ENCODE measurements at regions not wholly inside any gene's neighbourhood (a gene's known extent, or its start where the extent isn't known, plus 50 kb on each side); places are given as distances from the start of the nearest gene placed in this dataset.
"Not testable (repeated sequence)": the region's sequence is repeated elsewhere in the genome, so short reads cannot be mapped to it uniquely, and the experiment has no call there.

GRCh38 chr12:16789204-16789790, 183.3 kb upstream of the LMO3 start:
- no peaks in the 10 kb centered on the region for H3K4me1 ChIP-seq
- intact Hi-C loops (cut with DNase I): no loop called here
- TF ChIP-seq, protein P1, sequence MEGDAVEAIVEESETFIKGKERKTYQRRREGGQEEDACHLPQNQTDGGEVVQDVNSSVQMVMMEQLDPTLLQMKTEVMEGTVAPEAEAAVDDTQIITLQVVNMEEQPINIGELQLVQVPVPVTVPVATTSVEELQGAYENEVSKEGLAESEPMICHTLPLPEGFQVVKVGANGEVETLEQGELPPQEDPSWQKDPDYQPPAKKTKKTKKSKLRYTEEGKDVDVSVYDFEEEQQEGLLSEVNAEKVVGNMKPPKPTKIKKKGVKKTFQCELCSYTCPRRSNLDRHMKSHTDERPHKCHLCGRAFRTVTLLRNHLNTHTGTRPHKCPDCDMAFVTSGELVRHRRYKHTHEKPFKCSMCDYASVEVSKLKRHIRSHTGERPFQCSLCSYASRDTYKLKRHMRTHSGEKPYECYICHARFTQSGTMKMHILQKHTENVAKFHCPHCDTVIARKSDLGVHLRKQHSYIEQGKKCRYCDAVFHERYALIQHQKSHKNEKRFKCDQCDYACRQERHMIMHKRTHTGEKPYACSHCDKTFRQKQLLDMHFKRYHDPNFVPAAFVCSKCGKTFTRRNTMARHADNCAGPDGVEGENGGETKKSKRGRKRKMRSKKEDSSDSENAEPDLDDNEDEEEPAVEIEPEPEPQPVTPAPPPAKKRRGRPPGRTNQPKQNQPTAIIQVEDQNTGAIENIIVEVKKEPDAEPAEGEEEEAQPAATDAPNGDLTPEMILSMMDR (IDR thresholded peaks at IDR 0.05): no peak
- DNase-seq: no peak
- H3K27me3 ChIP-seq (ENCODE audit: insufficient read depth in 3 of 3, low read length in 2 of 3): no peaks in the 10 kb centered on the region
- H3K27ac ChIP-seq: no peak overlapping the region
- ATAC-seq: no peak
- no peaks in the 10 kb centered on the region for H3K9me3 ChIP-seq
- 42 to 53% (median 53%) methylated on average over 8 of the region's 8 CpGs for WGBS, 3 donors
- H3K4me3 ChIP-seq: no peak overlapping the region
- H3K36me3 ChIP-seq (ENCODE audit: insufficient read depth in 1 of 2, low read depth in 1 of 2): no peaks in the 10 kb centered on the region

GRCh38 chr12:16788506-16789203, 182.7 kb upstream of the LMO3 start:
- no peak for ATAC-seq
- H3K36me3 ChIP-seq (ENCODE audit: insufficient read depth in 1 of 2, low read depth in 1 of 2): no peaks in the 10 kb centered on the region
- H3K27ac ChIP-seq: no peak overlapping the region
- H3K4me3 ChIP-seq: no peak overlapping the region
- no peak for DNase-seq
- 28 to 35% (median 35%) methylated on average over 5 of the region's 5 CpGs for WGBS, 3 donors
- no peaks in the 10 kb centered on the region for H3K9me3 ChIP-seq
- H3K27me3 ChIP-seq (ENCODE audit: insufficient read depth in 3 of 3, low read length in 2 of 3): no peaks in the 10 kb centered on the region
- no peaks in the 10 kb centered on the region for H3K4me1 ChIP-seq
- intact Hi-C loops (cut with DNase I): no loop called here
- TF ChIP-seq, protein P1 (IDR thresholded peaks at IDR 0.05): no peak

GRCh38 chr12:16785953-16786352, 180.0 kb upstream of the LMO3 start:
- no peaks in the 10 kb centered on the region for H3K36me3 ChIP-seq (ENCODE audit: insufficient read depth in 1 of 2, low read depth in 1 of 2)
- no peak overlapping the region for H3K27ac ChIP-seq
- intact Hi-C loops (cut with DNase I): no loop called here
- H3K9me3 ChIP-seq: no peaks in the 10 kb centered on the region
- ATAC-seq (no peak), DNase-seq (no peak)
- 41 to 45% (median 44%) methylated on average over 2 of the region's 2 CpGs for WGBS, 3 donors
- no peak overlapping the region for H3K4me3 ChIP-seq
- H3K4me1 ChIP-seq: no peaks in the 10 kb centered on the region
- TF ChIP-seq, protein P1 (IDR thresholded peaks at IDR 0.05): no peak
- no peaks in the 10 kb centered on the region for H3K27me3 ChIP-seq (ENCODE audit: insufficient read depth in 3 of 3, low read length in 2 of 3)

DNA sequence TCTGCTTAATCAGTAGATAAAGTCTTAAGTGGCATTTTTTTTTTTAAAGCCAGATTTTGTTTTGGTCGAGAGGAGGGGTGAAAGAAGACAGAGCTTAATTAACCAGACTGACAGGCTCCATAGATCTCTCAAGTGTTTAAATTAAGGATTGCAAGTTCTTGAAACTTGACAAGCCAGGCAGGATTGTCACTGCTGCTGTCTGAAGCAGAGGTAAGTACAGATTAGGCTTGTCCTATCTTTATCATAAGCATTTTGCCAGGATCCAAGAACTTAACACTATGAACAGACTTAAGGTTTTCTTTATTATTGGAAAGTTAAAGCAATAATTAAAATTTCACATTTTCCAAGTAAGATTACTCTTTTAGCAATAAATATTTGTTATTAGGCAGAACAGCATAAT, 179.6 kb upstream of the LMO3 start:
- TF ChIP-seq, protein P1 (IDR thresholded peaks at IDR 0.05): no peak
- no peak for ATAC-seq
- 39 to 43% (median 41%) methylated on average over 1 of the region's 1 CpG for WGBS, 3 donors

DNA sequence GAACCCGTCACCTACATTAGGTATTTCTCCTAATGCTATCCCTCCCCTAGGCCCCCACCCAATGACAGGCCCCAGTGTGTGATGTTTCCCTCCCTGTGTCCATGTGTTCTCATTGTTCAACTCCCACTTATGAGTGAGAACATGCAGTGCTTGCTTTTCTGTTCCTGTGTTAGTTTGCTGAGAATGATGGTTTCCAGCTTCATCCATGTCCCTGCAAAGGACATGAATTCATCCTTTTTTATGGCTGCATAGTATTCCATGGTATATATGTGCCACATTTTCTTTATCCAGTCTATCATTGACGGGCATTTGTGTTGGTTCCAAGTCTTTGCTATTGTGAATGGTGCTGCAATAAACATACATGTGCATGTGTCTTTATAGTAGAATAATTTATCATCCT, 163.2 kb upstream of the LMO3 start:
- H3K27me3 ChIP-seq (ENCODE audit: insufficient read depth in 3 of 3, low read length in 2 of 3); H3K4me3 ChIP-seq; DNase-seq; H3K27ac ChIP-seq; ATAC-seq; H3K4me1 ChIP-seq; H3K36me3 ChIP-seq (ENCODE audit: insufficient read depth in 1 of 2, low read depth in 1 of 2); intact Hi-C loops (cut with DNase I): not testable (repeated sequence)
- peaks cover 15% of the 10 kb centered on the region for H3K9me3 ChIP-seq
- 84 to 94% (median 86%) methylated on average over 2 of the region's 2 CpGs for WGBS, 3 donors

More for the DNA sequence above, 179.6 kb upstream of the LMO3 start:
- no peaks in the 10 kb centered on the region for H3K9me3 ChIP-seq
- no peaks in the 10 kb centered on the region for H3K4me1 ChIP-seq
- DNase-seq: no peak
- H3K36me3 ChIP-seq (ENCODE audit: insufficient read depth in 1 of 2, low read depth in 1 of 2): no peaks in the 10 kb centered on the region
- intact Hi-C loops (cut with DNase I): no loop called here
- H3K4me3 ChIP-seq: no peak overlapping the region
- H3K27ac ChIP-seq: no peak overlapping the region
- H3K27me3 ChIP-seq (ENCODE audit: insufficient read depth in 3 of 3, low read length in 2 of 3): no peaks in the 10 kb centered on the region

Measured in psoas muscle (tissue), 7 donors.